ENCODE measurements at regions not wholly inside any gene's neighbourhood (a gene's known extent, or its start where the extent isn't known, plus 50 kb on each side); places are given as distances from the start of the nearest gene placed in this dataset.

DNA sequence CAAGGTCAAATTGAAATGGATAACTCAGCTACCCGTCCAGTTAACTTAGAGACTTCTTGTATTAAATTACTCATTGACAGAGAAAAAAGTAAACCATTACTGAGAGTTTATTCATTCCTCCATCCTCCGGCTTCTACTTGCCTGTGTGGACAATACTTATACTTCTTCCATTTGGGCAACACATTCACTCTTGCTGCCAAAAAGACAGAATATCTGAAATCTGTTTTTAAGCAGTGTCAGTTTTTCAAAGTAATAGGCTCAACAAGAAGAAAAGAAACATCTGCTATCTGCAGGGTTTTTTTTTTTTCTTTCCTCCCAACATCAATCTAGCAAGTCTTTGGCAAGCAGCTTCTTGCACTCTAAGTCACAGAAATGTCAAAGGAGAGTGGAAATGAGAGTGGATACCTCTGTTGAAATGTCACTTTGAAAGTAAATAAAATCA is 1142.8 kb downstream of the PCDH9 start:
- TF ChIP-seq, protein P1, sequence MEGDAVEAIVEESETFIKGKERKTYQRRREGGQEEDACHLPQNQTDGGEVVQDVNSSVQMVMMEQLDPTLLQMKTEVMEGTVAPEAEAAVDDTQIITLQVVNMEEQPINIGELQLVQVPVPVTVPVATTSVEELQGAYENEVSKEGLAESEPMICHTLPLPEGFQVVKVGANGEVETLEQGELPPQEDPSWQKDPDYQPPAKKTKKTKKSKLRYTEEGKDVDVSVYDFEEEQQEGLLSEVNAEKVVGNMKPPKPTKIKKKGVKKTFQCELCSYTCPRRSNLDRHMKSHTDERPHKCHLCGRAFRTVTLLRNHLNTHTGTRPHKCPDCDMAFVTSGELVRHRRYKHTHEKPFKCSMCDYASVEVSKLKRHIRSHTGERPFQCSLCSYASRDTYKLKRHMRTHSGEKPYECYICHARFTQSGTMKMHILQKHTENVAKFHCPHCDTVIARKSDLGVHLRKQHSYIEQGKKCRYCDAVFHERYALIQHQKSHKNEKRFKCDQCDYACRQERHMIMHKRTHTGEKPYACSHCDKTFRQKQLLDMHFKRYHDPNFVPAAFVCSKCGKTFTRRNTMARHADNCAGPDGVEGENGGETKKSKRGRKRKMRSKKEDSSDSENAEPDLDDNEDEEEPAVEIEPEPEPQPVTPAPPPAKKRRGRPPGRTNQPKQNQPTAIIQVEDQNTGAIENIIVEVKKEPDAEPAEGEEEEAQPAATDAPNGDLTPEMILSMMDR (IDR thresholded peaks at IDR 0.05) = no peak
- TF ChIP-seq POLR2AphosphoS5 (IDR thresholded peaks at IDR 0.05) = no peak

Data from prostate gland (tissue), 2 donors.